Gastroesophageal sphincter (tissue), 3 donors: ENCODE measurements at regions not wholly inside any gene's neighbourhood (a gene's known extent, or its start where the extent isn't known, plus 50 kb on each side); places are given as distances from the start of the nearest gene placed in this dataset.

Experiments used
- CTCF ChIP-seq, 4 experiments: fragments of 200-600 bp in 2 of 4; fragments of 450-650 bp in 2 of 4; sonication (generic) in 1 of 4; IDR thresholded peaks; one replicate each; pipeline ENCODE4 v1.5.1; 2017 to 2019; ENCODE audit warnings: antibody characterized with exemption in 4 of 4, mild to moderate bottlenecking in 2 of 4, moderate library complexity in 2 of 4
- POLR2A ChIP-seq, 2 donors: fragments of 450-650 bp; IDR thresholded peaks; one replicate each; pipeline ENCODE4 v1.6.1; 2017; ENCODE audit warnings: antibody characterized with exemption in 2 of 2, mild to moderate bottlenecking in 2 of 2, moderate library complexity in 1 of 2
- POLR2AphosphoS5 ChIP-seq: sonication (generic); formaldehyde crosslinking; IDR thresholded peaks from one replicate; pipeline ENCODE4 v1.6.1; 2017; ENCODE audit warnings: antibody characterized with exemption

GRCh38 chr6:51241376-51241775 is 422.7 kb downstream of the TFAP2B start:
- TF ChIP-seq POLR2A (IDR thresholded peaks at IDR 0.05) = no peak
- TF ChIP-seq CTCF (IDR thresholded peaks at IDR 0.05) = no peak
- TF ChIP-seq POLR2AphosphoS5 = no peak
